ENCODE measurements at regions not wholly inside any gene's neighbourhood (a gene's known extent, or its start where the extent isn't known, plus 50 kb on each side); places are given as distances from the start of the nearest gene placed in this dataset.

- TF ChIP-seq CTCF (IDR thresholded peaks at IDR 0.05 in 4 of 5, conservative IDR thresholded peaks at IDR 0.05 in 1 of 5) (no peak), POLR2A (IDR thresholded peaks at IDR 0.05) (no peak)
Measured at GRCh38 chr12:112676507-112676906, 115.0 kb upstream of the RPH3A start.
